ENCODE measurements at regions not wholly inside any gene's neighbourhood (a gene's known extent, or its start where the extent isn't known, plus 50 kb on each side); places are given as distances from the start of the nearest gene placed in this dataset.

- Histone ChIP-seq H3K27ac (ENCODE audit: low read length) (no peak overlapping the region), H3K9ac (ENCODE audit: low read length) (no peak overlapping the region), H3K4me1 (ENCODE audit: control insufficient read depth, low read depth, low read length) (peaks cover 5% of the 10 kb centered on the region), H3K27me3 (ENCODE audit: control insufficient read depth, insufficient read depth, low read length) (no peaks in the 10 kb centered on the region), H3K4me3 (ENCODE audit: low read length) (no peak overlapping the region), H3K9me3 (ENCODE audit: control insufficient read depth, low read depth, low read length) (no peaks in the 10 kb centered on the region), H3K36me3 (ENCODE audit: control insufficient read depth, low read depth, low read length) (no peaks in the 10 kb centered on the region)
These were observed 885.7 kb upstream of the CDH8 start for GRCh38 chr16:62921904-62922303.

GRCh38 chr16:62913924-62914323, 877.7 kb upstream of the CDH8 start:
- Histone ChIP-seq H3K4me1 (ENCODE audit: control insufficient read depth, low read depth, low read length) (no peaks in the 10 kb centered on the region), H3K4me3 (ENCODE audit: low read length) (no peak overlapping the region), H3K9me3 (ENCODE audit: control insufficient read depth, low read depth, low read length) (no peaks in the 10 kb centered on the region), H3K27me3 (ENCODE audit: control insufficient read depth, insufficient read depth, low read length) (no peaks in the 10 kb centered on the region), H3K9ac (ENCODE audit: low read length) (no peak overlapping the region), H3K36me3 (ENCODE audit: control insufficient read depth, low read depth, low read length) (no peaks in the 10 kb centered on the region), H3K27ac (ENCODE audit: low read length) (no peak overlapping the region)

GRCh38 chr16:62913333-62913732, 877.1 kb upstream of the CDH8 start:
- Histone ChIP-seq H3K4me1 (ENCODE audit: control insufficient read depth, low read depth, low read length) (no peaks in the 10 kb centered on the region), H3K9ac (ENCODE audit: low read length) (no peak overlapping the region), H3K36me3 (ENCODE audit: control insufficient read depth, low read depth, low read length) (no peaks in the 10 kb centered on the region), H3K4me3 (ENCODE audit: low read length) (no peak overlapping the region), H3K9me3 (ENCODE audit: control insufficient read depth, low read depth, low read length) (no peaks in the 10 kb centered on the region), H3K27me3 (ENCODE audit: control insufficient read depth, insufficient read depth, low read length) (no peaks in the 10 kb centered on the region), H3K27ac (ENCODE audit: low read length) (no peak overlapping the region)

GRCh38 chr16:62909597-62909996, 873.4 kb upstream of the CDH8 start:
- Histone ChIP-seq H3K9me3 (ENCODE audit: control insufficient read depth, low read depth, low read length) (no peaks in the 10 kb centered on the region), H3K36me3 (ENCODE audit: control insufficient read depth, low read depth, low read length) (no peaks in the 10 kb centered on the region), H3K4me3 (ENCODE audit: low read length) (no peak overlapping the region), H3K9ac (ENCODE audit: low read length) (no peak overlapping the region), H3K27me3 (ENCODE audit: control insufficient read depth, insufficient read depth, low read length) (no peaks in the 10 kb centered on the region), H3K27ac (ENCODE audit: low read length) (no peak overlapping the region), H3K4me1 (ENCODE audit: control insufficient read depth, low read depth, low read length) (no peaks in the 10 kb centered on the region)

GRCh38 chr16:62907562-62907961, 871.3 kb upstream of the CDH8 start:
- Histone ChIP-seq H3K9me3 (ENCODE audit: control insufficient read depth, low read depth, low read length) (no peaks in the 10 kb centered on the region), H3K4me3 (ENCODE audit: low read length) (no peak overlapping the region), H3K27ac (ENCODE audit: low read length) (no peak overlapping the region), H3K9ac (ENCODE audit: low read length) (no peak overlapping the region), H3K4me1 (ENCODE audit: control insufficient read depth, low read depth, low read length) (no peaks in the 10 kb centered on the region), H3K36me3 (ENCODE audit: control insufficient read depth, low read depth, low read length) (no peaks in the 10 kb centered on the region), H3K27me3 (ENCODE audit: control insufficient read depth, insufficient read depth, low read length) (no peaks in the 10 kb centered on the region)

- Histone ChIP-seq H3K27me3 (ENCODE audit: control insufficient read depth, insufficient read depth, low read length) (no peaks in the 10 kb centered on the region), H3K27ac (ENCODE audit: low read length) (no peak overlapping the region), H3K36me3 (ENCODE audit: control insufficient read depth, low read depth, low read length) (no peaks in the 10 kb centered on the region), H3K4me3 (ENCODE audit: low read length) (no peak overlapping the region), H3K9me3 (ENCODE audit: control insufficient read depth, low read depth, low read length) (no peaks in the 10 kb centered on the region), H3K9ac (ENCODE audit: low read length) (no peak overlapping the region), H3K4me1 (ENCODE audit: control insufficient read depth, low read depth, low read length) (no peaks in the 10 kb centered on the region)
These were observed 867.8 kb upstream of the CDH8 start for GRCh38 chr16:62903961-62904502.

GRCh38 chr16:62899737-62900136, 863.5 kb upstream of the CDH8 start:
- no peaks in the 10 kb centered on the region for H3K36me3 ChIP-seq (ENCODE audit: control insufficient read depth, low read depth, low read length)
- no peaks in the 10 kb centered on the region for H3K4me1 ChIP-seq (ENCODE audit: control insufficient read depth, low read depth, low read length)
- H3K27me3 ChIP-seq (ENCODE audit: control insufficient read depth, insufficient read depth, low read length) = no peaks in the 10 kb centered on the region
- H3K9ac ChIP-seq (ENCODE audit: low read length) = no peak overlapping the region
- H3K4me3 ChIP-seq (ENCODE audit: low read length) = no peak overlapping the region
- no peak overlapping the region for H3K27ac ChIP-seq (ENCODE audit: low read length)
- no peaks in the 10 kb centered on the region for H3K9me3 ChIP-seq (ENCODE audit: control insufficient read depth, low read depth, low read length)

- no peaks in the 10 kb centered on the region for H3K4me1 ChIP-seq (ENCODE audit: control insufficient read depth, low read depth, low read length)
These were observed 852.9 kb upstream of the CDH8 start for GRCh38 chr16:62889097-62889496.

GRCh38 chr16:62883509-62883908, 847.3 kb upstream of the CDH8 start:
- Histone ChIP-seq H3K27ac (ENCODE audit: low read length) (no peak overlapping the region), H3K27me3 (ENCODE audit: control insufficient read depth, insufficient read depth, low read length) (no peaks in the 10 kb centered on the region), H3K36me3 (ENCODE audit: control insufficient read depth, low read depth, low read length) (no peaks in the 10 kb centered on the region), H3K4me3 (ENCODE audit: low read length) (no peak overlapping the region), H3K9ac (ENCODE audit: low read length) (no peak overlapping the region), H3K9me3 (ENCODE audit: control insufficient read depth, low read depth, low read length) (no peaks in the 10 kb centered on the region), H3K4me1 (ENCODE audit: control insufficient read depth, low read depth, low read length) (no peaks in the 10 kb centered on the region)

More at GRCh38 chr16:62889097-62889496, 852.9 kb upstream of the CDH8 start:
- Histone ChIP-seq H3K27me3 (ENCODE audit: control insufficient read depth, insufficient read depth, low read length) (no peaks in the 10 kb centered on the region), H3K9me3 (ENCODE audit: control insufficient read depth, low read depth, low read length) (peaks cover 3% of the 10 kb centered on the region), H3K9ac (ENCODE audit: low read length) (no peak overlapping the region), H3K4me3 (ENCODE audit: low read length) (no peak overlapping the region), H3K27ac (ENCODE audit: low read length) (no peak overlapping the region), H3K36me3 (ENCODE audit: control insufficient read depth, low read depth, low read length) (no peaks in the 10 kb centered on the region)

GRCh38 chr16:62882552-62883221, 846.4 kb upstream of the CDH8 start:
- H3K36me3 ChIP-seq (ENCODE audit: control insufficient read depth, low read depth, low read length) = no peaks in the 10 kb centered on the region
- no peak overlapping the region for H3K4me3 ChIP-seq (ENCODE audit: low read length)
- H3K9ac ChIP-seq (ENCODE audit: low read length) = no peak overlapping the region
- no peaks in the 10 kb centered on the region for H3K4me1 ChIP-seq (ENCODE audit: control insufficient read depth, low read depth, low read length)
- H3K27me3 ChIP-seq (ENCODE audit: control insufficient read depth, insufficient read depth, low read length) = no peaks in the 10 kb centered on the region
- no peak overlapping the region for H3K27ac ChIP-seq (ENCODE audit: low read length)
- no peaks in the 10 kb centered on the region for H3K9me3 ChIP-seq (ENCODE audit: control insufficient read depth, low read depth, low read length)

GRCh38 chr16:62876133-62876532, 839.9 kb upstream of the CDH8 start:
- no peaks in the 10 kb centered on the region for H3K4me1 ChIP-seq (ENCODE audit: control insufficient read depth, low read depth, low read length)
- H3K9ac ChIP-seq (ENCODE audit: low read length) = no peak overlapping the region
- no peak overlapping the region for H3K4me3 ChIP-seq (ENCODE audit: low read length)
- no peaks in the 10 kb centered on the region for H3K36me3 ChIP-seq (ENCODE audit: control insufficient read depth, low read depth, low read length)
- H3K27ac ChIP-seq (ENCODE audit: low read length) = no peak overlapping the region
- H3K9me3 ChIP-seq (ENCODE audit: control insufficient read depth, low read depth, low read length) = no peaks in the 10 kb centered on the region
- no peaks in the 10 kb centered on the region for H3K27me3 ChIP-seq (ENCODE audit: control insufficient read depth, insufficient read depth, low read length)

- no peak overlapping the region for H3K4me3 ChIP-seq (ENCODE audit: low read length)
- H3K9ac ChIP-seq (ENCODE audit: low read length) = no peak overlapping the region
- no peaks in the 10 kb centered on the region for H3K9me3 ChIP-seq (ENCODE audit: control insufficient read depth, low read depth, low read length)
- H3K4me1 ChIP-seq (ENCODE audit: control insufficient read depth, low read depth, low read length) = no peaks in the 10 kb centered on the region
- H3K36me3 ChIP-seq (ENCODE audit: control insufficient read depth, low read depth, low read length) = no peaks in the 10 kb centered on the region
- H3K27me3 ChIP-seq (ENCODE audit: control insufficient read depth, insufficient read depth, low read length) = no peaks in the 10 kb centered on the region
- H3K27ac ChIP-seq (ENCODE audit: low read length) = no peak overlapping the region
These were observed 836.1 kb upstream of the CDH8 start for GRCh38 chr16:62872339-62872738.
